Ovary (tissue), 3 donors: ENCODE measurements at regions not wholly inside any gene's neighbourhood (a gene's known extent, or its start where the extent isn't known, plus 50 kb on each side); places are given as distances from the start of the nearest gene placed in this dataset.

Experiments used
- EP300 ChIP-seq: sonication (generic); formaldehyde crosslinking; IDR thresholded peaks from one replicate; pipeline ENCODE4 v1.6.1; 2017; ENCODE audit warnings: antibody characterized with exemption
- POLR2A ChIP-seq: fragments of 450-650 bp; IDR thresholded peaks from one replicate; pipeline ENCODE4 v1.6.1; 2017; ENCODE audit warnings: antibody characterized with exemption, mild to moderate bottlenecking, moderate library complexity
- TF ChIP-seq, protein P1 (sequence below), 3 donors: fragments of 450-650 bp in 2 of 3; fragments of 200-600 bp in 1 of 3; IDR thresholded peaks; one replicate each; pipeline versions ENCODE4 v1.5.1 to v1.8.0; 2016 to 2022; ENCODE audit warnings: antibody characterized with exemption in 3 of 3, mild to moderate bottlenecking in 1 of 3
- donor health status: DM: no; HTN: no; CAD: no.

DNA sequence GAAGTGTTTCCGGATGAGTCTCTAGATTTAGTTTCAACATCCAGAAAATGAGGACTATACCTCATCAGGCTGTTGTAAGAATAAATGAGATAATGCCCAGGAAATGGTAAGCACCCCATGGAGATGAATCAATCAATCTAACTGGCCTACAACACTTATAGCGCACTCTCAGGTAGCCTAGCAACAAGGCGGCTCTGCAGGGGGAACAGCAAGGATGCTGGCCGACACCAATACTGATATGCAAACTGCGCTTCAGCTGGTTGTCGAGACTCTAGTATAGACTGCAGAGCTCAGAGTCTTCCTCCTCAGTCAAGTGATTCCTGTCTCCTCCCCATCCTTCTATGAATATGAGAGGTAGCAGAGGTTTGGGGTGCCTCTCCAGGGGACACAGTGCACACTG, 218.8 kb upstream of the WWC1 start:
- TF ChIP-seq, protein P1, sequence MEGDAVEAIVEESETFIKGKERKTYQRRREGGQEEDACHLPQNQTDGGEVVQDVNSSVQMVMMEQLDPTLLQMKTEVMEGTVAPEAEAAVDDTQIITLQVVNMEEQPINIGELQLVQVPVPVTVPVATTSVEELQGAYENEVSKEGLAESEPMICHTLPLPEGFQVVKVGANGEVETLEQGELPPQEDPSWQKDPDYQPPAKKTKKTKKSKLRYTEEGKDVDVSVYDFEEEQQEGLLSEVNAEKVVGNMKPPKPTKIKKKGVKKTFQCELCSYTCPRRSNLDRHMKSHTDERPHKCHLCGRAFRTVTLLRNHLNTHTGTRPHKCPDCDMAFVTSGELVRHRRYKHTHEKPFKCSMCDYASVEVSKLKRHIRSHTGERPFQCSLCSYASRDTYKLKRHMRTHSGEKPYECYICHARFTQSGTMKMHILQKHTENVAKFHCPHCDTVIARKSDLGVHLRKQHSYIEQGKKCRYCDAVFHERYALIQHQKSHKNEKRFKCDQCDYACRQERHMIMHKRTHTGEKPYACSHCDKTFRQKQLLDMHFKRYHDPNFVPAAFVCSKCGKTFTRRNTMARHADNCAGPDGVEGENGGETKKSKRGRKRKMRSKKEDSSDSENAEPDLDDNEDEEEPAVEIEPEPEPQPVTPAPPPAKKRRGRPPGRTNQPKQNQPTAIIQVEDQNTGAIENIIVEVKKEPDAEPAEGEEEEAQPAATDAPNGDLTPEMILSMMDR (IDR thresholded peaks at IDR 0.05) = no peak
- TF ChIP-seq POLR2A (no peak), EP300 (no peak)
